ENCODE measurements at regions not wholly inside any gene's neighbourhood (a gene's known extent, or its start where the extent isn't known, plus 50 kb on each side); places are given as distances from the start of the nearest gene placed in this dataset.

GRCh38 chr17:49918591-49918990, 50.4 kb upstream of the DLX4 start:
- TF ChIP-seq CTCF (IDR thresholded peaks at IDR 0.05) (no peak), POLR2A (IDR thresholded peaks at IDR 0.05) (no peak)

Measured in Peyer's patch (tissue), 4 donors.